Testis (tissue), 2 donors: ENCODE measurements at regions not wholly inside any gene's neighbourhood (a gene's known extent, or its start where the extent isn't known, plus 50 kb on each side); places are given as distances from the start of the nearest gene placed in this dataset.

Experiments used
- CTCF ChIP-seq, 3 experiments: fragments of 450-650 bp in 2 of 3; fragments of 200-600 bp in 1 of 3; sonication (generic) in 1 of 3; IDR thresholded peaks; one replicate each; pipeline ENCODE4 v1.5.1; 2016 to 2019; ENCODE audit warnings: antibody characterized with exemption in 3 of 3, mild to moderate bottlenecking in 2 of 3, moderate library complexity in 1 of 3
- POLR2A ChIP-seq: fragments of 450-650 bp; IDR thresholded peaks from one replicate; pipeline ENCODE4 v1.6.1; 2017; ENCODE audit warnings: antibody characterized with exemption, mild to moderate bottlenecking, moderate library complexity

GRCh38 chr3:14007006-14007405 is 117.7 kb downstream of the CHCHD4 start:
- TF ChIP-seq CTCF (IDR thresholded peaks at IDR 0.05) (no peak), POLR2A (no peak)
